ENCODE measurements at regions not wholly inside any gene's neighbourhood (a gene's known extent, or its start where the extent isn't known, plus 50 kb on each side); places are given as distances from the start of the nearest gene placed in this dataset.
A peak's percentile ranks its signal among the peaks of the same experiment; 100 is the strongest.
"Not testable (repeated sequence)": the region's sequence is repeated elsewhere in the genome, so short reads cannot be mapped to it uniquely, and the experiment has no call there.

DNA sequence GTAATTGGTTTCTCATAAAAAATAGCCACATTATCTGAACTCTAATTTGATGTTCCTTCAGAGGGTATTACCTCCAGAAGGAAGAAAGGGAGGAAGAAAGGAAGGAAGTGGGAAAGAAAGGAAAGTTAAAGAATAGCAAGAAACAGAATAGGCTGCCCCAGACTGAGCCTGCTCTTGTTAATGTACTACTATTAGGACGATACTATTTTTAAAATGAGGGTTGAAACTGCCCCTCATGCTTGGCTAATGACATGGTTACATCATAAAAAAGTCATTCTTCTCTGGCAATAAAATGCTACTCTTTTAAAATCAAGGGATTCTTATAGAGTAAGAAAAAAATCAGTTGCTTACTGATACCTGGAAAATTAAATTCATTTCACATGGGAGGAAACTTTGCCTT is 253.0 kb downstream of the KTN1 start:
- H3K36me3 ChIP-seq (ENCODE audit: insufficient read depth, low read length): no peaks in the 10 kb centered on the region
- peaks cover 7% of the 10 kb centered on the region for H3K4me1 ChIP-seq (ENCODE audit: control insufficient read depth, insufficient read depth, low read length, unreplicated experiment)
- H3K27ac ChIP-seq (ENCODE audit: low read depth, low read length): no peak overlapping the region
- H2AFZ ChIP-seq (ENCODE audit: low read length, unreplicated experiment): no peak overlapping the region
- H3K27me3 ChIP-seq (ENCODE audit: insufficient read depth, low read length): no peaks in the 10 kb centered on the region
- H3K79me2 ChIP-seq (ENCODE audit: control insufficient read depth, insufficient read depth, low read length, unreplicated experiment): no peaks in the 10 kb centered on the region
- H3K4me3 ChIP-seq (ENCODE audit: low read depth, low read length): no peak overlapping the region

DNA sequence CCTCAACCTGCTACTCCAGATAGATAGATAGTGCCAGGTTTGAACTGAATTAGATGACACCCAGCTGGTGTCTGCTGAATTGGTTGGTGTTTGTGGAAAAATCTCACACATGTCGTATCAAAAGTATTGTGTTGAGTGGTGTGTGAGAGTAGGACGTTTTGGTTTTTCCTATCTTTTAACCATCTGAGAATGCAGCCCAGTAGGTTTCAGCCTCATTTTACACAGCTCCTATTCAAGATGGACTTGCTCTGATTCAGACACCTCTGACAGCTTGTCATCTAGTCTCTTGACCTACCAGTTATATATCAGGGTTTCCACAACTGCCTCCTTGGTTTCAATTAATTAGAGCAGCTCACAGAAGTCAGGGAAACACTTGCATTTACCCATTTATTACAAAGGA is 254.4 kb downstream of the KTN1 start:
- no peak overlapping the region for H2AFZ ChIP-seq (ENCODE audit: low read length, unreplicated experiment)
- no peak overlapping the region for H3K27ac ChIP-seq (ENCODE audit: low read depth, low read length)
- H3K4me1 ChIP-seq (ENCODE audit: control insufficient read depth, insufficient read depth, low read length, unreplicated experiment): peaks cover 7% of the 10 kb centered on the region
- H3K27me3 ChIP-seq (ENCODE audit: insufficient read depth, low read length): no peaks in the 10 kb centered on the region
- H3K36me3 ChIP-seq (ENCODE audit: insufficient read depth, low read length): no peaks in the 10 kb centered on the region
- no peaks in the 10 kb centered on the region for H3K79me2 ChIP-seq (ENCODE audit: control insufficient read depth, insufficient read depth, low read length, unreplicated experiment)
- no peak overlapping the region for H3K4me3 ChIP-seq (ENCODE audit: low read depth, low read length)

GRCh38 chr14:55835985-55836384 is 256.0 kb downstream of the KTN1 start:
- no peak overlapping the region for H2AFZ ChIP-seq (ENCODE audit: low read length, unreplicated experiment)
- H3K4me1 ChIP-seq (ENCODE audit: control insufficient read depth, insufficient read depth, low read length, unreplicated experiment): peaks cover 7% of the 10 kb centered on the region
- no peaks in the 10 kb centered on the region for H3K27me3 ChIP-seq (ENCODE audit: insufficient read depth, low read length)
- H3K4me3 ChIP-seq (ENCODE audit: low read depth, low read length): no peak overlapping the region
- H3K36me3 ChIP-seq (ENCODE audit: insufficient read depth, low read length): no peaks in the 10 kb centered on the region
- H3K27ac ChIP-seq (ENCODE audit: low read depth, low read length): no peak overlapping the region
- no peaks in the 10 kb centered on the region for H3K79me2 ChIP-seq (ENCODE audit: control insufficient read depth, insufficient read depth, low read length, unreplicated experiment)

DNA sequence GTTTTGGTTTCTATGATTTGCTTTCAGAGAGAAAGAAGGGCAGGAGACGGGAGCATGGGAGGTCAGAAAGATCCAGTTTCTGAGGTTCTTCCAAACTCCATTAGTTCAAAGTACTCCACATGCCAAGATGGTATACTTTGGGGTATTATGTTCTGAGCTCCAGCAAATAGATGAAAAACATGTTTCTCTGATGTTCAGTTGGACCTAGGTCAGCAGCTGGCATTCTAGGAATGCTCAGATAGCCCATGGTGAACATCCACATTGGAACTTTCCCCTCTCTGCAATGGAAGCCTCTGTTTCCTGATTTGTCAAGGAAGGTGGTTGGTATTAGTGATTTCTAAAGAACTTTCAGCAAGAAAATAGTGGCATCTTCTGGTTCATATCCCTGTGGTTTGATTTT is 257.5 kb downstream of the KTN1 start:
- no peak overlapping the region for H2AFZ ChIP-seq (ENCODE audit: low read length, unreplicated experiment)
- H3K4me3 ChIP-seq (ENCODE audit: low read depth, low read length): no peak overlapping the region
- no peaks in the 10 kb centered on the region for H3K4me1 ChIP-seq (ENCODE audit: control insufficient read depth, insufficient read depth, low read length, unreplicated experiment)
- H3K36me3 ChIP-seq (ENCODE audit: insufficient read depth, low read length): no peaks in the 10 kb centered on the region
- no peaks in the 10 kb centered on the region for H3K79me2 ChIP-seq (ENCODE audit: control insufficient read depth, insufficient read depth, low read length, unreplicated experiment)
- H3K27me3 ChIP-seq (ENCODE audit: insufficient read depth, low read length): no peaks in the 10 kb centered on the region
- no peak overlapping the region for H3K27ac ChIP-seq (ENCODE audit: low read depth, low read length)

GRCh38 chr14:55838529-55839052 is 258.6 kb downstream of the KTN1 start:
- Histone ChIP-seq H3K27ac (ENCODE audit: low read depth, low read length) (no peak overlapping the region), H3K79me2 (ENCODE audit: control insufficient read depth, insufficient read depth, low read length, unreplicated experiment) (no peaks in the 10 kb centered on the region), H2AFZ (ENCODE audit: low read length, unreplicated experiment) (no peak overlapping the region), H3K4me3 (ENCODE audit: low read depth, low read length) (no peak overlapping the region), H3K4me1 (ENCODE audit: control insufficient read depth, insufficient read depth, low read length, unreplicated experiment) (no peaks in the 10 kb centered on the region), H3K27me3 (ENCODE audit: insufficient read depth, low read length) (no peaks in the 10 kb centered on the region), H3K36me3 (ENCODE audit: insufficient read depth, low read length) (no peaks in the 10 kb centered on the region)

DNA sequence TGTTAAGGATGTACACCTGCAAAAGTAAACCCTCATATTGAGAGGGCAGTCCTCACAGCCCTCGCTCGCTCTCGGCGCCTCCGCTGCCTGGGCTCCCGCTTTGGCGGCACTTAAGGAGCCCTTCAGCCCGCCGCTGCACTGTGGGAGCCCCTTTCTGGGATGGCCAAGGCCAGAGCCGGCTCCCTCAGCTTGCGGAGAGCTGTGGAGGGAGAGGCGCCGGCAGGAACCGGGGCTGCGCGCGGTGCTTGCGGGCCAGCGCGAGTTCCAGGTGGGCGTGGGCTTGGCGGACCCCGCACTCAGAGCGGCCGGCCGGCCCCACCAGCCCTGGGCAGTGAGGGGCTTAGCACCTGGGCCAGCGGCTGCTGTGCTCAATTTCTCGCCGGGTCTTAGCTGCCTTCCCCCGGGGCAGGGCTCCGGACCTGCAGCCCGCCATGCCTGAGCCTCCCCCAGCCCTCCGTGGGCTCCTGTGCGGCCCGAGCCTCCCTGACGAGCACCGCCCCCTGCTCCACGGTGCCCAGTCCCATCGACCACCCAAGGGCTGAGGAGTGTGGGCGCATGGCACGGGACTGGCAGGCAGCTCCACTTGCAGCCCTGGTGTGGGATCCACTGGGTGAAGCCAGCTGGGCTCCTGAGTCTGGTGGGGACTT is 259.4 kb downstream of the KTN1 start:
- H3K36me3 ChIP-seq (ENCODE audit: insufficient read depth, low read length); H3K4me1 ChIP-seq (ENCODE audit: control insufficient read depth, insufficient read depth, low read length, unreplicated experiment); H2AFZ ChIP-seq (ENCODE audit: low read length, unreplicated experiment); H3K27ac ChIP-seq (ENCODE audit: low read depth, low read length); H3K27me3 ChIP-seq (ENCODE audit: insufficient read depth, low read length); H3K4me3 ChIP-seq (ENCODE audit: low read depth, low read length); H3K79me2 ChIP-seq (ENCODE audit: control insufficient read depth, insufficient read depth, low read length, unreplicated experiment): not testable (repeated sequence)

GRCh38 chr14:55840821-55841220 is 260.8 kb downstream of the KTN1 start:
- no peak overlapping the region for H3K27ac ChIP-seq (ENCODE audit: low read depth, low read length)

GRCh38 chr14:55841625-55842024 is 261.6 kb downstream of the KTN1 start:
- Histone ChIP-seq H3K4me1 (ENCODE audit: control insufficient read depth, insufficient read depth, low read length, unreplicated experiment) (peaks cover 4% of the 10 kb centered on the region), H3K4me3 (ENCODE audit: low read depth, low read length) (no peak overlapping the region), H3K79me2 (ENCODE audit: control insufficient read depth, insufficient read depth, low read length, unreplicated experiment) (no peaks in the 10 kb centered on the region), H3K36me3 (ENCODE audit: insufficient read depth, low read length) (no peaks in the 10 kb centered on the region), H3K27ac (ENCODE audit: low read depth, low read length) (no peak overlapping the region), H3K27me3 (ENCODE audit: insufficient read depth, low read length) (no peaks in the 10 kb centered on the region), H2AFZ (ENCODE audit: low read length, unreplicated experiment) (no peak overlapping the region)

More at GRCh38 chr14:55840821-55841220, 260.8 kb downstream of the KTN1 start:
- no peaks in the 10 kb centered on the region for H3K79me2 ChIP-seq (ENCODE audit: control insufficient read depth, insufficient read depth, low read length, unreplicated experiment)
- H3K4me3 ChIP-seq (ENCODE audit: low read depth, low read length): no peak overlapping the region
- H3K4me1 ChIP-seq (ENCODE audit: control insufficient read depth, insufficient read depth, low read length, unreplicated experiment): no peaks in the 10 kb centered on the region
- H3K27me3 ChIP-seq (ENCODE audit: insufficient read depth, low read length): no peaks in the 10 kb centered on the region
- H3K36me3 ChIP-seq (ENCODE audit: insufficient read depth, low read length): no peaks in the 10 kb centered on the region
- no peak overlapping the region for H2AFZ ChIP-seq (ENCODE audit: low read length, unreplicated experiment)

DNA sequence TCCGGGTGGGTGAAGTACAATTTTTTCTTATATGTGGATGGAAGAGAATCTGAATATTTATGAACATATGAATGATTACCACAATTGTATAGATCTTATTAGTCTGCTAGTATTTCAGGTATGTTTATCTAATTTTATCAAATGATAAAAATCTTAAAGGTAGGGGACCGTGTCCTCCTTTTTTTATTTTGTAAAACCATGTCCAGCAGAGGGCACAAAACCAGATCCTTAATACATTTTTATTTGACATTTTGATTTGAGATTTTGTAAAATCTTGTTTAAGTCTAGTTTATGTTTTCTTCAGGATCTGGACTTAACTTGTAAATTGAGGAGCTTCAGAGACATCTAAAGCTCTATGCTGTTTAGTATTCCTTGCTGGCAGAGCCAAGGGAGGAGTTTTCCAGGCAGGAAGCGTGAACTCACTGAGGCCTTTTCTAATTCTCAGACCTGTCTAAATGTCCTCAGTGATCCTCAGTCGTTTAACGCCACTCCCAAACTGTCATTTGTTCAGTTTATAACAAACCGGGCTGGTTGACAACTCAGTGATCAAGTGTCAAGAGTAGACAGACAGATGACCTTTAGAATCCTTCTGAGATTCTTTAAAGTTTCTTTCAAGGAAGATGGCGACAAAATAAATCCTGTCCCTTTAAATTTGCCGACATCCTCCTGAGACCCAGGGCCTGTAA is 263.9 kb downstream of the KTN1 start:
- no peaks in the 10 kb centered on the region for H3K27me3 ChIP-seq (ENCODE audit: insufficient read depth, low read length)
- H3K4me1 ChIP-seq (ENCODE audit: control insufficient read depth, insufficient read depth, low read length, unreplicated experiment): peaks cover 23% of the 10 kb centered on the region
- H3K27ac ChIP-seq (ENCODE audit: low read depth, low read length): no peak overlapping the region
- H3K36me3 ChIP-seq (ENCODE audit: insufficient read depth, low read length): no peaks in the 10 kb centered on the region
- no peak overlapping the region for H3K4me3 ChIP-seq (ENCODE audit: low read depth, low read length)
- H3K79me2 ChIP-seq (ENCODE audit: control insufficient read depth, insufficient read depth, low read length, unreplicated experiment): no peaks in the 10 kb centered on the region
- H2AFZ ChIP-seq (ENCODE audit: low read length, unreplicated experiment): no peak overlapping the region

GRCh38 chr14:55845963-55846825 is 266.2 kb downstream of the KTN1 start:
- Histone ChIP-seq H3K36me3 (ENCODE audit: insufficient read depth, low read length) (no peaks in the 10 kb centered on the region), H3K27ac (ENCODE audit: low read depth, low read length) (peak overlapping the region; percentile 85), H3K4me3 (ENCODE audit: low read depth, low read length) (no peak overlapping the region), H2AFZ (ENCODE audit: low read length, unreplicated experiment) (no peak overlapping the region), H3K4me1 (ENCODE audit: control insufficient read depth, insufficient read depth, low read length, unreplicated experiment) (peaks cover 30% of the 10 kb centered on the region), H3K79me2 (ENCODE audit: control insufficient read depth, insufficient read depth, low read length, unreplicated experiment) (no peaks in the 10 kb centered on the region), H3K27me3 (ENCODE audit: insufficient read depth, low read length) (no peaks in the 10 kb centered on the region)
